NT2/D1 (cell line): ENCODE measurements at regions not wholly inside any gene's neighbourhood (a gene's known extent, or its start where the extent isn't known, plus 50 kb on each side); places are given as distances from the start of the nearest gene placed in this dataset.
A peak's percentile ranks its signal among the peaks of the same experiment; 100 is the strongest.
"Not testable (repeated sequence)": the region's sequence is repeated elsewhere in the genome, so short reads cannot be mapped to it uniquely, and the experiment has no call there.

Experiments
- DNase-seq: peaks from one replicate; pipeline ENCODE4 v3.0.0-alpha.2; 2011; ENCODE audit warnings: low read depth, low spot score
- H3K27me3 ChIP-seq: 2 replicates; pipeline ENCODE4 v1.6.0; 2011; ENCODE audit warnings: mild to moderate bottlenecking; ENCODE audit not compliant: insufficient read length, insufficient read depth
- H3K36me3 ChIP-seq: 2 replicates; pipeline ENCODE4 v1.6.1; 2011; ENCODE audit warnings: mild to moderate bottlenecking, low read length, mixed read lengths; ENCODE audit not compliant: insufficient read depth, insufficient read length
- H3K4me1 ChIP-seq: 2 replicates; pipeline ENCODE4 v1.5.1; 2011; ENCODE audit not compliant: insufficient read depth, insufficient read length
- H3K4me3 ChIP-seq: 2 replicates; pipeline ENCODE4 v1.5.1; 2011; ENCODE audit warnings: low read depth; ENCODE audit not compliant: insufficient read length
- H3K9ac ChIP-seq: 2 replicates; pipeline ENCODE4 v1.6.0; 2011; ENCODE audit warnings: low read depth; ENCODE audit not compliant: insufficient read length
- H3K9me3 ChIP-seq: 2 replicates; pipeline ENCODE4 v1.5.1; 2011; ENCODE audit warnings: mild to moderate bottlenecking, low read length; ENCODE audit not compliant: insufficient read depth
- SUZ12 ChIP-seq: IDR thresholded peaks from 2 replicates; pipeline ENCODE4 v1.6.1; 2011; ENCODE audit not compliant: insufficient read length, insufficient read depth; ENCODE audit errors: extremely low read depth
- YY1 ChIP-seq: IDR thresholded peaks from 2 replicates; pipeline ENCODE4 v1.6.1; 2011; ENCODE audit not compliant: insufficient read length, insufficient read depth
- ZNF274 ChIP-seq: IDR thresholded peaks from 2 replicates; pipeline ENCODE4 v1.6.1; 2011; ENCODE audit warnings: mild to moderate bottlenecking, low read depth, low read length

DNA sequence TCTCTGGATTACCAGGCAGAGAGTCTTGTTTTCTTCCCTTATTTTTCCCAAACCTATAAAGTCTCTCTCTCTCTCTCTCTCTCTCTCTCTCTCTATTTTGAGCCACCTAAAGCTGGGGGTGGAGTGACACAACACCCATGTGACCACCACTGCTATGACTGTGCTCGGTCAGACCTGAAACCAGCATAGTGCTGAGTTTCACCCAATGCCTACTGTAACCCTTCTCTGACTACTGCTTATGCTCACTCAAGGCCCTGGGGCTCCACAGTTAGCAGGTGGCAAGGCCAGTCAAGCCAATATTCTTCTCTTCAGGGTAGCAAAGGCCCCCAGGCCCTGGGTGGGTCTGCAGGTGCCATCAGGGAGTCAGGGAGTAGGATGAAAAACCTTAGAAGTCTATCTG, 114.7 kb upstream of the ARMCX2 start:
- Histone ChIP-seq H3K36me3 (no peaks in the 10 kb centered on the region), H3K4me1 (no peaks in the 10 kb centered on the region), H3K9ac (no peak overlapping the region), H3K27me3 (no peaks in the 10 kb centered on the region), H3K9me3 (no peaks in the 10 kb centered on the region), H3K4me3 (no peak overlapping the region)
- no peak for DNase-seq
- TF ChIP-seq YY1 = no peak

DNA sequence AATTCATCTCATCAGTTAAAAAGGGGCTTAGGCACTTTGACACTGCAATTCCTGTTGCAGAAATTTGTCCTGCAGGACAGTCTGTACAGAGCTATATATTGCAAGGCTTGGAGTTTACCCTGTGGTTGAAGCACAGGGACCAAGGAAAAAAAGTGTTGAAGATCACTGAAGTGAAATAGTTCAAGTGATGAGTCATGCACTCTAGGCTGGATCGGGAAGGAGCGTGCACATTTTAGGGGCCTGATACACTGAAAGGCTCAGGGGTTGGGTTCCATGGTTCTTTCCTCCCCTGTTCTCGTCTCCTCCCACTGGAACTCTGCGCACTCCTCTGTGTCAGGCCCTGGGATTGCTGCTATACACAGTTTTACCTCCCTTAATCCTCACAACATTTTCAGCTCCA, 104.9 kb upstream of the ARMCX2 start:
- no peaks in the 10 kb centered on the region for H3K4me1 ChIP-seq
- no peak for TF ChIP-seq ZNF274
- no peak for TF ChIP-seq YY1
- no peak for TF ChIP-seq SUZ12
- no peak for DNase-seq
- no peak overlapping the region for H3K9ac ChIP-seq
- H3K27me3 ChIP-seq = no peaks in the 10 kb centered on the region
- no peak overlapping the region for H3K4me3 ChIP-seq
- no peaks in the 10 kb centered on the region for H3K36me3 ChIP-seq
- H3K9me3 ChIP-seq = no peaks in the 10 kb centered on the region

DNA sequence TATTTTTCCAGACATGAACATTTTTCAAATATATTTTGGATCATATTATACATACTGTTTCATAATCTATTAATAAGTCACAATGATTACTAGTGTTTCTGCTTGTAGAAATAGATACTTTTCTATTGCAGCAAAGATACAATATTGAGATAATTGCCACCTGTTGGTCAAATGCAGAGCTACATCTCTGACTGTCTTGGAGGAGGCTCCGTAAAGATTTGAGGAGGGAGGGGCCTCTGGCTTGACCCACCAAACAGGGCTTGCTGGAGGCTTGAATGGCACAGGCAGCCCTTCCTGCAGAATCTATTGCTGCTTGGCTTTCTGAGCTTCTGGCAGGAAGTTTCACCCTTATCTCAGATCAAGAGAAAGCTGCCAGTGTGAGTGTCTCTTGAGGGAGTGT, 99.3 kb upstream of the ARMCX2 start:
- H3K4me1 ChIP-seq = no peaks in the 10 kb centered on the region
- no peak overlapping the region for H3K9ac ChIP-seq
- DNase-seq = peak; percentile 68
- TF ChIP-seq ZNF274 (no peak), YY1 (no peak), SUZ12 (no peak)
- H3K9me3 ChIP-seq = no peaks in the 10 kb centered on the region
- H3K27me3 ChIP-seq = no peaks in the 10 kb centered on the region
- H3K4me3 ChIP-seq = no peak overlapping the region
- H3K36me3 ChIP-seq = no peaks in the 10 kb centered on the region

DNA sequence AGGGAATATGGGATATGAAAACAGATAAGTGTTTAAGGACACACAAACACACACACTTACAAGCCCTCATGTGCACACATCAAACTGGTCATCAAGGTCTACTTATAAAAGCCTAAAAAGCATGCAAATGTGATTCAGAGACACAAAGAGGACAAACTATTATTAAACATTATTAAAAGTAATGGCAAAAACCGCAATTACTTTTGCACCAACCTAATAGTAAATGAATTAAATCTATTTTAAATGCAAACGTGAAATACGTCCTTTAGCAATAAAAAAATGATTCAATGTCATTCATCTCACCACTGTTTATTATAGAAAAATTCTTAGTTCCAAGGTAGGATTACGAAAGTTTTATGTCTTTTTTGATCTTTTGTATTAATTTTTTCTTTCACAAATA, 91.1 kb upstream of the ARMCX2 start:
- Histone ChIP-seq H3K27me3 (no peaks in the 10 kb centered on the region), H3K36me3 (no peaks in the 10 kb centered on the region), H3K4me3 (no peak overlapping the region), H3K4me1 (no peaks in the 10 kb centered on the region), H3K9me3 (no peaks in the 10 kb centered on the region), H3K9ac (no peak overlapping the region)
- no peak for DNase-seq
- TF ChIP-seq SUZ12 = no peak
- TF ChIP-seq ZNF274 = no peak
- TF ChIP-seq YY1 = no peak

DNA sequence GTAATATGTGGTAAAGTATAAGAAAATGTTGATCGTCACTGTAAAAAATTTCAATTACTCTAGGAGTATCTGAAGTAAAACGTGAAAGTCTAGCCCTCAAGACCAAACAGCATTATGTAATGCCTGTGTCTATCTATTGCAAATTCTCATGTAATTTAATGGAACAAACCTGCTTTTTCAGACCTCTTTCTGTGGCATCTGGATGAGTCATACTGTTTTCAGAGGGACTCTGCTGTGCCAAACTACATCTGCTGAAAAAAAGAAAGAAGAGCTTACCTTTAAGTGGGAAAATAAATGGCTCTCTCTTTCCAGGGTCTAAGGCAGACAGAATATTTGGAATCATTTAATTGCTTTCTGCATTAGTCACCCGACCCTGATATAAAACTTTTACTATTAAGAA, 89.8 kb upstream of the ARMCX2 start:
- H3K4me1 ChIP-seq = no peaks in the 10 kb centered on the region
- DNase-seq = no peak
- no peaks in the 10 kb centered on the region for H3K9me3 ChIP-seq
- no peaks in the 10 kb centered on the region for H3K27me3 ChIP-seq
- no peak for TF ChIP-seq ZNF274
- TF ChIP-seq SUZ12 = no peak
- no peak overlapping the region for H3K4me3 ChIP-seq
- H3K36me3 ChIP-seq = no peaks in the 10 kb centered on the region
- no peak overlapping the region for H3K9ac ChIP-seq

DNA sequence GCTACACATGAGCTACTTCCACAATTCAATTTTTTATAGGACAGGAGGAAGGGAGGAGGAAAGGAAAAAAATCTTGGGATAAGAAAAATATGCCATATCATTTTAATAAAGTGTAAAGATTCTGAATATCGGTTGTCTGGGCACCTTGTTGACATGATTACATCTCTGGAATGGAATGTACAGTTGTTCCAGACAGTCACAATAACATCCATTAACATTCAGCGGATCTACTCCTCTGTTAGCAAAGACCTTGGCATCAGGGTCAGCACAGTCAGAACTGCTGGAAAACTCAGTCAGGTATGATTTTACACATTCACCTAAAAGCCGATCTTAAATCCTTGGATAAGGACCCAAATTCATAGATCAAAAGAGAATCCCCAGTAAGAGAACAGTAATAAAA, 85.4 kb upstream of the ARMCX2 start:
- Histone ChIP-seq H3K36me3 (no peaks in the 10 kb centered on the region), H3K4me3 (no peak overlapping the region), H3K9ac (no peak overlapping the region), H3K9me3 (no peaks in the 10 kb centered on the region), H3K4me1 (no peaks in the 10 kb centered on the region), H3K27me3 (no peaks in the 10 kb centered on the region)
- no peak for TF ChIP-seq YY1
- TF ChIP-seq SUZ12 = no peak
- no peak for TF ChIP-seq ZNF274
- DNase-seq = no peak

DNA sequence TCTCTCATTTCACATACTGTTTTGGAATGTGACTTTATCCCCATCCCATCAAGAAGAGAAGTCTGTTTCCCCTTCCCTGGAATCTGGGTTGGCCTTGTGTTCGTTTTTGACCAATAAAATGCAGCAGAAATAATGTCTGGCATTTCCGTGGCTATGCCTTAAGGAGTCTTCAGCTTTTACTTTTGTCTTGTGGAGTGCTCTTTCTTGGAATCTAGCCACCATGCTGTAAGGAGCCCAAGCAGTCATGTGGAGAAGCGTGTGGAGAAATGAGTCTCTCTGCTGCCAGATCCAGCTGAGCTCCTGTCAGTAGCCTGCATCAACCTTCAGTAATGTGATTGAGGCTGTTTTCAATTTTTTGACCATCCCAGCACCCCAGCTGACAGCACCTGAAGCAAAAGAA, 84.4 kb upstream of the ARMCX2 start:
- no peak for DNase-seq
- no peaks in the 10 kb centered on the region for H3K36me3 ChIP-seq
- TF ChIP-seq YY1 (no peak), ZNF274 (no peak), SUZ12 (no peak)
- H3K4me1 ChIP-seq = no peaks in the 10 kb centered on the region
- H3K27me3 ChIP-seq = no peaks in the 10 kb centered on the region
- H3K4me3 ChIP-seq = no peak overlapping the region
- no peak overlapping the region for H3K9ac ChIP-seq
- no peaks in the 10 kb centered on the region for H3K9me3 ChIP-seq

DNA sequence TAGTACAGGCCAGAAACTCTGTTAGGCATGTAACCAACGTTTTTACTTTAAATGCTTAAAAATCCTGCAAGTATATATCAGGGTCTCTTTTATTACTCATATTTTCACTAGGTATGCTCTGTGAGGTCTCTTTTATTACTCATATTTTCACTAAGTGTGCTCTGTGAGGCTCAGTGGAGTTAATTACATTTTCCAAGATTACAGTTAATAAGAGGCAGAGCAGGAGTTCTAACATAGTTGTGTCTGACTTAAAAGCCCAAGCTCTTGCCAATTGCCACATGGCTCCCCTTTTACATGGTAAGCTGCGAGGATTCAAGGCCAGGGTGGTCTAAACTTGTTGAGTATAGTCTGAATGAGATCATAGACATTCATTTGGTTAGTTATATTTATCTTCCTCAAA, 81.0 kb upstream of the ARMCX2 start:
- no peak for DNase-seq
- no peaks in the 10 kb centered on the region for H3K4me1 ChIP-seq
- H3K9ac ChIP-seq = no peak overlapping the region
- no peaks in the 10 kb centered on the region for H3K9me3 ChIP-seq
- TF ChIP-seq YY1 (no peak), SUZ12 (no peak)
- H3K27me3 ChIP-seq = no peaks in the 10 kb centered on the region
- no peak overlapping the region for H3K4me3 ChIP-seq
- H3K36me3 ChIP-seq = no peaks in the 10 kb centered on the region

DNA sequence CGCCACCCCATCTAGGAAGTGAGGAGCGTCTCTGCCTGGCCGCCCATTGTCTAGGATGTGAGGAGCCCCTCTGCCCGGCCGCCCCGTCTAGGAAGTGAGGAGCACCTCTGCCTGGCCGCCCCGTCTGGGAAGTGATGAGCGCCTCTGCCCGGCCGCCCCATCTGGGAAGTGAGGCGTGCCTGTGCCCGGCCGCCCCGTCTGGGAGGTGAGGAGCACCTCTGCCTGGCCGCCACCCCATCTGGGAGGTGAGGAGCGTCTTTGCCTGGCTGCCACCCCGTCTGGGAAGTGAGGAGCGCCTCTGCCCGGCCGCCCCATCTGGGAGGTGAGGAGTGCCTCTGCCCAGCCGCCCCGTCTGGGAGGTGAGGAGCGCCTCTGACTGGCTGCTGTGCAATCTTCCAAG, 79.2 kb upstream of the ARMCX2 start:
- DNase-seq, H3K4me3 ChIP-seq, H3K36me3 ChIP-seq, H3K9me3 ChIP-seq, H3K27me3 ChIP-seq, H3K4me1 ChIP-seq, H3K9ac ChIP-seq: not testable (repeated sequence)

DNA sequence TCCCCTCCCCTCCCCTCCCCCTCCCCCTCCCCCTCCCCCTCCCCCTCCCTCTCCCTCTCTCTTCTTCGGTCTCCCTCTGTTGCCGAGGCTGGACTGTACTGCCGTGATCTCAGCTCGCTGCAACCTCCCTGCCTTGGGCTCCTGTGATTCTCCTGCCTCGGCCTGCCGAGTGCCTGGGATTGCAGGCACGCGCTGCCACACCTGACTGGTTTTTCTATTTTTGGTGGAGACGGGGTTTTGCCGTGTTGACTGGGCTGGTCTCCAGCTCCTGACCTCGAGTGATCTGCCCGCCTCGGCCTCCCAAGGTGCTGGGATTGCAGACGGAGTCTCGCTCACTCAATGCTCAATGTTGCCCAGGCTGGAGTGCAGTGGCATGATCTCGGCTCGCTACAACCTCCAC, 78.8 kb upstream of the ARMCX2 start:
- not testable (repeated sequence) for H3K4me1 ChIP-seq, H3K4me3 ChIP-seq

More for the DNA sequence above, 78.8 kb upstream of the ARMCX2 start:
- not testable (repeated sequence) for DNase-seq, H3K9ac ChIP-seq, H3K9me3 ChIP-seq, H3K36me3 ChIP-seq, H3K27me3 ChIP-seq
